ENCODE measurements at regions not wholly inside any gene's neighbourhood (a gene's known extent, or its start where the extent isn't known, plus 50 kb on each side); places are given as distances from the start of the nearest gene placed in this dataset.

- Histone ChIP-seq H2AFZ (ENCODE audit: low read length) (no peak overlapping the region), H3K27me3 (ENCODE audit: insufficient read depth, low read length) (no peaks in the 10 kb centered on the region), H3K36me3 (ENCODE audit: insufficient read depth, low read length) (no peaks in the 10 kb centered on the region), H3K79me2 (ENCODE audit: insufficient read depth, low read length) (no peaks in the 10 kb centered on the region), H3K9me3 (ENCODE audit: low read length) (no peaks in the 10 kb centered on the region), H3K9me2 (ENCODE audit: low read depth, low read length) (no peaks in the 10 kb centered on the region), H3K4me3 (ENCODE audit: low read depth, low read length, poor library complexity, severe bottlenecking) (no peak overlapping the region), H3K4me2 (ENCODE audit: low read length) (no peak overlapping the region), H3K27ac (ENCODE audit: low read depth, low read length, poor library complexity, severe bottlenecking) (no peak overlapping the region), H3K9ac (ENCODE audit: low read length) (no peak overlapping the region), H3F3A (ENCODE audit: insufficient read depth, low read length) (no peaks in the 10 kb centered on the region), H3K4me1 (ENCODE audit: insufficient read depth, low read length, severe bottlenecking) (no peaks in the 10 kb centered on the region), H4K20me1 (ENCODE audit: insufficient read depth, low read length) (no peaks in the 10 kb centered on the region)
- no peak for TF ChIP-seq EZH2 (IDR thresholded peaks at IDR 0.05; ENCODE audit: borderline replicate concordance, low read length)
- TF ChIP-seq CTCF (IDR thresholded peaks at IDR 0.05; ENCODE audit: low read length): no peak
These were observed 135.6 kb upstream of the HNMT start for GRCh38 chr2:137828624-137829023.

DNA sequence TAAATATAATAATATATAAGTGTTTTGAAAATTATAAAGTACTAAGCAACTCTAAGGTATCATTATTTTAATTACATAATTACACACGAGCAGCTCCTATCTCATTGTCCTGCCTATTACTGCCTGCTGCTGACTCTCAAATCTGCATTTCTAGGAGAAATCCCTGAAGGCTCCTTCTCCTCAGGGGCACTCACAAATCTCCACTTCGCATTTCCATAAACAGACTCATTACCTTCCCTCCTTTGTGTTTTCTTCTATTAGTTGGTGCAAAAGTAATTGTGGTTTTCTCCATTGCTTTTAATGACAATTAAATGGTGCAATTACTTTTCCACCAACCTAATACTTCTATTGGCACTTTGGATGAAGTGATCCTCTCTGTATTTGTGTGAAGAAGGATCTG lies 135.0 kb upstream of the HNMT start:
- Histone ChIP-seq H3F3A (ENCODE audit: insufficient read depth, low read length) (no peaks in the 10 kb centered on the region), H3K9ac (ENCODE audit: low read length) (no peak overlapping the region), H3K79me2 (ENCODE audit: insufficient read depth, low read length) (no peaks in the 10 kb centered on the region), H2AFZ (ENCODE audit: low read length) (no peak overlapping the region), H3K4me2 (ENCODE audit: low read length) (no peak overlapping the region), H3K9me2 (ENCODE audit: low read depth, low read length) (no peaks in the 10 kb centered on the region), H4K20me1 (ENCODE audit: insufficient read depth, low read length) (no peaks in the 10 kb centered on the region), H3K4me1 (ENCODE audit: insufficient read depth, low read length, severe bottlenecking) (no peaks in the 10 kb centered on the region), H3K9me3 (ENCODE audit: low read length) (no peaks in the 10 kb centered on the region), H3K4me3 (ENCODE audit: low read depth, low read length, poor library complexity, severe bottlenecking) (no peak overlapping the region), H3K27ac (ENCODE audit: low read depth, low read length, poor library complexity, severe bottlenecking) (no peak overlapping the region), H3K36me3 (ENCODE audit: insufficient read depth, low read length) (no peaks in the 10 kb centered on the region), H3K27me3 (ENCODE audit: insufficient read depth, low read length) (no peaks in the 10 kb centered on the region)
- TF ChIP-seq EZH2 (IDR thresholded peaks at IDR 0.05; ENCODE audit: borderline replicate concordance, low read length) (no peak), CTCF (IDR thresholded peaks at IDR 0.05; ENCODE audit: low read length) (no peak)

GRCh38 chr2:137834760-137835379 lies 129.4 kb upstream of the HNMT start:
- Histone ChIP-seq H3K4me3 (ENCODE audit: low read depth, low read length, poor library complexity, severe bottlenecking) (no peak overlapping the region), H3F3A (ENCODE audit: insufficient read depth, low read length) (no peaks in the 10 kb centered on the region), H3K27me3 (ENCODE audit: insufficient read depth, low read length) (no peaks in the 10 kb centered on the region), H2AFZ (ENCODE audit: low read length) (no peak overlapping the region), H3K4me1 (ENCODE audit: insufficient read depth, low read length, severe bottlenecking) (no peaks in the 10 kb centered on the region), H3K4me2 (ENCODE audit: low read length) (no peak overlapping the region), H3K9me2 (ENCODE audit: low read depth, low read length) (no peaks in the 10 kb centered on the region), H3K9me3 (ENCODE audit: low read length) (no peaks in the 10 kb centered on the region), H3K27ac (ENCODE audit: low read depth, low read length, poor library complexity, severe bottlenecking) (no peak overlapping the region), H3K79me2 (ENCODE audit: insufficient read depth, low read length) (no peaks in the 10 kb centered on the region), H3K36me3 (ENCODE audit: insufficient read depth, low read length) (no peaks in the 10 kb centered on the region), H4K20me1 (ENCODE audit: insufficient read depth, low read length) (no peaks in the 10 kb centered on the region), H3K9ac (ENCODE audit: low read length) (no peak overlapping the region)
- TF ChIP-seq EZH2 (IDR thresholded peaks at IDR 0.05; ENCODE audit: borderline replicate concordance, low read length) (no peak), CTCF (IDR thresholded peaks at IDR 0.05; ENCODE audit: low read length) (no peak)

Data from OCI-LY1 (cell line).